ENCODE measurements at regions not wholly inside any gene's neighbourhood (a gene's known extent, or its start where the extent isn't known, plus 50 kb on each side); places are given as distances from the start of the nearest gene placed in this dataset.

- H3K9me3 Mint-ChIP-seq: no peaks in the 10 kb centered on the region
- no peaks in the 10 kb centered on the region for H3K36me3 Mint-ChIP-seq (ENCODE audit: low read depth)
- peaks cover 3% of the 10 kb centered on the region for H3K27me3 Mint-ChIP-seq (ENCODE audit: low read depth, poor library complexity)
- H3K27ac Mint-ChIP-seq: no peak overlapping the region
- no peak for DNase-seq
- no peak overlapping the region for H3K4me3 Mint-ChIP-seq
- H3K4me1 Mint-ChIP-seq: no peaks in the 10 kb centered on the region
- TF ChIP-seq CTCF (IDR thresholded peaks at IDR 0.05): no peak
Measured at GRCh38 chr3:137116619-137117018, 158.8 kb downstream of the IL20RB start.

GRCh38 chr3:137121704-137122314, 164.0 kb downstream of the IL20RB start:
- TF ChIP-seq CTCF (IDR thresholded peaks at IDR 0.05): peak; percentile 65
- Mint-ChIP-seq H3K36me3 (ENCODE audit: low read depth) (no peaks in the 10 kb centered on the region), H3K27me3 (ENCODE audit: low read depth, poor library complexity) (no peaks in the 10 kb centered on the region), H3K4me1 (no peaks in the 10 kb centered on the region), H3K27ac (no peak overlapping the region), H3K9me3 (no peaks in the 10 kb centered on the region), H3K4me3 (no peak overlapping the region)
- peak; percentile 35 for DNase-seq

GRCh38 chr3:137131081-137131480, 173.3 kb downstream of the IL20RB start:
- no peaks in the 10 kb centered on the region for H3K36me3 Mint-ChIP-seq (ENCODE audit: low read depth)
- H3K4me1 Mint-ChIP-seq: peaks cover 6% of the 10 kb centered on the region
- peaks cover 3% of the 10 kb centered on the region for H3K9me3 Mint-ChIP-seq
- no peak for DNase-seq
- H3K27me3 Mint-ChIP-seq (ENCODE audit: low read depth, poor library complexity): peaks cover 3% of the 10 kb centered on the region
- TF ChIP-seq CTCF (IDR thresholded peaks at IDR 0.05): no peak
- no peak overlapping the region for H3K4me3 Mint-ChIP-seq
- H3K27ac Mint-ChIP-seq: no peak overlapping the region

GRCh38 chr3:137134431-137134830, 176.6 kb downstream of the IL20RB start:
- peaks cover 3% of the 10 kb centered on the region for H3K27me3 Mint-ChIP-seq (ENCODE audit: low read depth, poor library complexity)
- no peak overlapping the region for H3K27ac Mint-ChIP-seq
- no peak for TF ChIP-seq CTCF (IDR thresholded peaks at IDR 0.05)
- no peak for DNase-seq
- peaks cover 6% of the 10 kb centered on the region for H3K4me1 Mint-ChIP-seq
- peaks cover 3% of the 10 kb centered on the region for H3K9me3 Mint-ChIP-seq
- no peaks in the 10 kb centered on the region for H3K36me3 Mint-ChIP-seq (ENCODE audit: low read depth)
- no peak overlapping the region for H3K4me3 Mint-ChIP-seq

GRCh38 chr3:137148406-137148805, 190.6 kb downstream of the IL20RB start:
- peaks cover 12% of the 10 kb centered on the region for H3K4me1 Mint-ChIP-seq
- H3K27me3 Mint-ChIP-seq (ENCODE audit: low read depth, poor library complexity): no peaks in the 10 kb centered on the region
- DNase-seq: no peak
- no peak overlapping the region for H3K27ac Mint-ChIP-seq
- H3K4me3 Mint-ChIP-seq: no peak overlapping the region
- no peaks in the 10 kb centered on the region for H3K36me3 Mint-ChIP-seq (ENCODE audit: low read depth)
- H3K9me3 Mint-ChIP-seq: peaks cover 2% of the 10 kb centered on the region
- TF ChIP-seq CTCF (IDR thresholded peaks at IDR 0.05): no peak

- peaks cover 12% of the 10 kb centered on the region for H3K4me1 Mint-ChIP-seq
- no peak overlapping the region for H3K4me3 Mint-ChIP-seq
- no peaks in the 10 kb centered on the region for H3K9me3 Mint-ChIP-seq
- no peak for TF ChIP-seq CTCF (IDR thresholded peaks at IDR 0.05)
- no peaks in the 10 kb centered on the region for H3K36me3 Mint-ChIP-seq (ENCODE audit: low read depth)
- no peaks in the 10 kb centered on the region for H3K27me3 Mint-ChIP-seq (ENCODE audit: low read depth, poor library complexity)
- H3K27ac Mint-ChIP-seq: no peak overlapping the region
- no peak for DNase-seq
Measured at GRCh38 chr3:137148917-137149316, 191.1 kb downstream of the IL20RB start.
